ENCODE measurements at regions not wholly inside any gene's neighbourhood (a gene's known extent, or its start where the extent isn't known, plus 50 kb on each side); places are given as distances from the start of the nearest gene placed in this dataset.

DNA sequence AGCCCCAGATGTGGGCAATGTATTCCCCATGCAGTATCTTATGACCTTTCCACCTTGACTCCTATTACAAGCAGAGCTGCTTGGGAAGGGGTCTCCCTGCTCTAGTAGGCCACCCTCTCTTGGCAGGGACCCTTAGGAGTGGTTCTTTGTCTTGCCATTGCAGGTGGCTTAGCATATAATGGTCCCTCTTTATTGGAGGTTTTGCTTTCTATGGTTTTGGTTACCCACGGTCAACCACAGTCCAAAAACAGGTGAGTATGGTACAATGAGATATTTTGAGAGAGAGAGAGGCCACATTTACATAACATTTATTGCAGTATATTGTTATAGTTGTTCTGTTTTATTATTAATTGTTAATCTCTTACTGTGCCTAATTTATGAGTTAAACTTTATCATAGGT, 472.8 kb upstream of the ASIC2 start:
- FAIRE-seq: no peak
- no peak for DNase-seq (ENCODE audit: low spot score)

DNA sequence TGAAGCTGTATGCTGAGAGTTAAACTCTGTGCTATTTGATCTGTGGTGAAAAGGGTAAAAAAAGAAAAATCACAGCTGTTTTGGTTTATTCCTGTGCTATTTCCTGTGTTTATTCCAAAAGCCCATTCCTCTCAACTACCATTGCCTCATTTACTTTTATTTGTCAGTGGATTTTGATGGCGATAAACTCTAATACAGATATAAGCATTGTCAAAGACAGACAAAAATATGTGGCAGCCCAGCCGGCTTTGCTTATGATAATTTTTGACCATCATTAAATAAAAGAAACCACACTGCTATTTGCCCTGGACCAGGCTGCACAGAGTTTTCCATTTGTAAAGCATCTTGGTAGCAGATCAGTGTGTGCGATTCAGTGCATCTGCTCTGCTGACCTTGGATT, 473.6 kb upstream of the ASIC2 start:
- FAIRE-seq (no peak), DNase-seq (ENCODE audit: low spot score) (no peak)

DNA sequence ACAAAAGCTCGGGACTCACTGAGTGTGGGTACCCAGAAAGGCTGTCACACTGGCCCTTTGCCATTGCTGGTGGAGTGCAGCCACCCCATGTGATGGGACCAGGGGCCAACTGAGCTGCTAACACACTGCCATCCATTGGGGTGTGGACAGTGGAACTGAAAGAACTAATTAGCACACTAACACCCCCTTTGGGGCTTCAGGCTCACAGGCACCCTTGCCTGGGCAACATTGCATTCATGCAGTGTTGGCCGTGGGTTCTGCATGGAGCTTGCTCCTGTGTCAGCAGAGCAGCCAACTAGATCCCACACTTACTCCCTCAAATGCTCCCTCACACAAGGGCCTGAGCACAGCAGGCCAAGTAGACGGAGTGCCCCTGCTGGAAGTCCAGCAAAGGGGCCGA, 476.0 kb upstream of the ASIC2 start:
- DNase-seq (ENCODE audit: low spot score): no peak
- no peak for FAIRE-seq

DNA sequence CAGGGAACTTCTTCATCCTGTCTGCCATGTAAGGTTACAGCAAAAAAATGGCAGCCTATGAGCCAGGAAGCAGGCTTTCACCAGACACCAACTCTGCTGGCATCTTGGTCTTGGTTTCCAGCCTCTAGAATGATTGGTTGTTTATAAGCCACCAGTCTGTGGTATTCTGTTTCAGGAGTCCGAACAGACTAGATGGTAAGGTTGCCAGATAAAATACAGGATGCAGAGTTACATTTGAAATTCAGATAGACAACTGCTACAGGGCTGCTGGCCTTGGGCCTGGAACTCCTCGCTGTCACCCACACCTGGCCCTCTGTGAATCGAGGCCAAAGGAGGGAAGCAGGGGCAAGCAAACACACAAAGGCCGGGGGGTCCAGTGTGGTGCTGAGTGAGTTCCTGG, 478.8 kb upstream of the CCL2 start:
- FAIRE-seq: no peak

DNA sequence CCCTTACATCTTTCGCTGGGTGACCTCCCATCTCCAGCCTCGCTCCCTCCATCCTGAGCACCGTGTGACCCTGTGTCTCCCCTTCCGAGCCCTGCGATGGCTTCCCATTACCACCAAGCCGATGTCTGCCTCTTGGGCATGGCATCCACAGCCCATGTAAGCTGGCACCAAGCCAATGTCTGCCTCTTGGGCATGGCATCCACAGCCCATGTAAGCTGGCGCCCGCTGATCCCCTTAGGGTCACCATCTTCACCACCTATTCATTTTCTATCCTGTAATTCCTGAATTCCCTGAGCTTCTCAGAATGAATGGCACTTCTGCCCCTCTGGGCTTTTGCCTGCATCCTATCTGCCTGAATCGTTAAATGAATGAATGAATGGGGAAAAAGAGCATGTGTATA, 478.2 kb upstream of the CCL2 start:
- DNase-seq (ENCODE audit: low spot score) (no peak), FAIRE-seq (no peak)

More for the DNA sequence above, 478.8 kb upstream of the CCL2 start:
- DNase-seq (ENCODE audit: low spot score): no peak

DNA sequence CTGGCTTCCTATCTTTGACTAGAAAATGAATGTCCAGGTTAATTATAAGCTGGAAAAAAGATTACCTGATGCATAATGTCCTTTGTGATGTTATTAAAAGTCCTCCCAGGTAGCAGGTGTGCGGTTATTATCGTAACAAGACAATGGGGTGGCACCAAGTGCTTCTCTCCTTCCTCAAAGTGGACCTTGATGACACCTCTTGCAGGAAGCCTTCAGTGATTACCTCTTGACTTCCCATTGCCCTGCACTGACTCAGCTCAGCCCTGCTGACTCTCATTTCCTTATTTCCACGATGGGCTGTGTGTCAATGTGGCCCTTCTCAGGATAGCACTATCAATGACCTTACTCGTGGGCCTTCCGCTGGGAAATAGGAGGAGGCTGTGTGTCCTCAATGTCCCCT, 477.4 kb upstream of the CCL2 start:
- no peak for FAIRE-seq
- DNase-seq (ENCODE audit: low spot score): no peak

DNA sequence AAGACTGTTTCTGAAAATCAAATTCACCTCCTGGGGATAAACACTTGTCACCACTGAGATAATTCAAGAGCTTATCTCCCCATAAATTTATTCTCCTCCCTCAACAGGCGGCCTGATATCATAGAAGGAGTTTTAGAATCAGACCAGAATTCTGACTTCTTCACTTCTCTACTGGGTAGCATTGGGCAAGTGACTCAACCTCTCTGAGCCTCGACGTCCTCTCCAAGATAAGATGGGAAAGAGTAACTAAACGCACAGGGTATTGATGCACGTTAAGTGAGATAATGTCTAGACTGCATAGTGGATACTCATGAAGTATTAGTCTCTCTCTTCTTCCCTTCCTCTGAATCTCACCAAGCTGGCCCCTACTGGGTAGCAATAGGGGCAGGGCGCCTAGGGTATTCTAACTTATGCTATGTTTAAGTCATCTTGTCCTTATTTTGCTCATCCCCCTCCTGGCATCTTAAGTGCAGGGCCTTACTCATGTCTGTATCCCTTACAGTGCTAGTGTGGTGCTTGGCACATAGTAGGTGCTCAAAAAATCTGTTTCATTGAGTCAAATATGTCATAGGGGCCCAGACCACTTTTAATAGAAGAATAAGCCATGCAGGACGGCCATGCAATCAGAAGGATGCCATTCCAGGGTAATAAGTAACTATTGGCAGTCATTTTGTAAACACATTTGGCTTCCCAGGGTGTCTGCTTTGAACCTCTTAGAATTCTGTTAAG, 476.4 kb upstream of the CCL2 start:
- FAIRE-seq (no peak), DNase-seq (ENCODE audit: low spot score) (no peak)

DNA sequence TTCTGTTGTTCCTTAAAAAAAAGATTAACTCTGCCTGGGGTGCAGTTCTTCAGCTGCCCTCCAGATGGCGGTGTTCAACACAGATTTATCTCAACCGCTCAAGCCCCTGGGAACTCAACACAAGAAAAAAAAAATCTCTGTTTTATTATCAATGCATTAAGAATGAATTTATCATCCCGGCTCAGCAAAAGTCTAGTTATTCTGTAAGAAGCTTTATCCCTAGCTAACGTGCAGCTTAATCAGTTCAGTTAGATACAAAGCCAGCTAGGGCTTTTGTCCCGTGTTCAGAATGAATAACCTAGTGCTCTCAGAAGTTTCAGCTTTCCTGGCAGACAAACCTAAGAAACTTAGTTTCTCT, 475.9 kb upstream of the CCL2 start:
- peak; percentile 59 for DNase-seq (ENCODE audit: low spot score)
- no peak for FAIRE-seq

DNA sequence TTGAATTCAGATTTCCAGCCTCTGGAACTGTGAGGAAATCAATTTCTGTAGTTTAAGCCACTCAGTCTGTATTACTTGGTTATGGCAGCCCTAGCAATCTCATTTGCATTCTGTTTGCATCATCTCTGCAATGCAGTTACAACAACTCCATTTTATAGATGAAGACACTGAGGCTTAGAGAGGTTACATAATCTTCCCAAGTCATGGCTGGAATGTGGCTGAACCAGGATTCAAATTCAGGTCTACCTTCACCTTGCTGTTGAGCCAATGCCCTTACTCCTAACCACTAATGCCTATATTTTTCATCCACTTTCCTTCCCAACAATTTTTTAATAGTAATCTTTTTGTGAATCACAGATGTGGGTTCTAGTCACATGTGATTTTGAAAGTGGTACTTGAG, 469.8 kb upstream of the CCL2 start:
- FAIRE-seq: no peak
- DNase-seq (ENCODE audit: low spot score): no peak

DNA sequence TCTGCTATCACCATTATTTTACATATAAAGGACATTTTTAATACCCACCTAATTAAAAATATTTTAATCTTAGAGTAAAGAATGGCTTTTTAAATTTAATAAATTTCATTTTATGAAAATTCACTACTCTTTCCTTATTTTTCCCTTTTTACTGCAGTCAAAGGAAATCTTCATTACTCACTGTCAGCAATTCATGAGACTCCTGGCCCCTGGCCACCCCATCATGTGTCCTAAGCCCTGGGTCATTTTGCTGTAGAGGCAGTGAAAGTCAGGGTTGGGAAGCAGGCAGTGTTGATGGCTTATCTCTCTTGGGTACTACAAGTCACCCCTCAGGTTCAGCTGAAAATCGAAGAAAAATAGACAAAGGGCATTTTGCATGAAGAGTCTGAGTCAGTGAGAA, 468.6 kb upstream of the CCL2 start:
- no peak for FAIRE-seq

DNA sequence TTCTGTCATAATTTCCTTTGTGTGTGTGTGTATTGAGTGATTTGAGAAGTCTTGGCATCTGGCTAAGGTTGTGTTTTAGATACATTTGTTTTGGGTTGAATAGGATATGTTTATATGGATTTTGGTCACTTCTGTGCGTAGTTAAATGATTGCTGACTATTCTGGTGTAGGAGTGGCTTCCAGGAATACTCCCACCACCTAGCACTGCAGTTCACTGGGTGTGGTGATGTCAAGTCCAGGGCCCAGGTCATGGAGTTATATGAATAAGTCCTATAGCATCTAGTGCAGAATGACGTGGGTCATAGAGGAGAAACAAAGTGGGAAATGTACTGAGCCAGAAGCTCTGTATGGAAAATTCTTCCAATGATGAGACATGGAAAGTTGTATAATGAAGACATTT, 465.4 kb upstream of the CCL2 start:
- FAIRE-seq (no peak), DNase-seq (ENCODE audit: low spot score) (no peak)

More for the DNA sequence above, 468.6 kb upstream of the CCL2 start:
- no peak for DNase-seq (ENCODE audit: low spot score)

DNA sequence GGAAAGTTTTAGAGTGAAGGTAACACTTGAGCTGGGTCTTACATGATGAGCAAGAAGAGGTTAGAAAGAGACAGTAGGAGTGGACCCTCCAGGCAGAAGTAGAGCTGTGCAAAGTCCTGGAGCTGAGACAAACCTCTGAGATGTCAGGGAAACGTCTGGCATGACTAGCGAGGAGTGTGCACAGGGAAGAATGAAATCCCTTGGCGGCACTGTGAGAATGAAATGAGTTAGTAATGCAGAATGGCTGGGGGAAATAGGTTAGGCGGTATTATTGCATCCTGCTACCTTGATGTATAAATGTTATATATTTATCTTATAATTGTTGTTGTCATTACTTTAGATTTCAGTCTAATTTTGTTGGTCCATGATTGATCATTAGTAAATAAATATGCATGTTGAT, 457.9 kb upstream of the CCL2 start:
- no peak for DNase-seq (ENCODE audit: low spot score)
- FAIRE-seq: no peak

DNA sequence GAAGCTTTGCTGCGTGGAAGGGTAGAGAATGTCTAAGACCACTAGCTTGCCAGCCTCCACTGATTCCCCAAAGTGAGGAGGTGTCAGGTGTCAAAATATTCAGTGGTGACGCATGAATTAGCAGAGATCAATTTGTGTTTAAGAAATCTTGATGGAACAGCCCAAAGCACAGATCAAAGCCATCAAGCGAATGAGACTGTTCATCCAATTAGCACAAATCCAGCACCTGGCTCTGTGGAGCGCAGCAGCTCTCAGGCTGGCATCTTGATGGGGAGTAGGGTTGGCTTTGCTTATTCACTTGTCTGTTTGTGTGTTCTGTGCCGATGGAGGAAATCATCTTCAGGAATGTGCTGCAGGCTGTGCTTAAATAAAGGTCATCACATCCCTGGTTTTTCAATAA, 456.8 kb upstream of the CCL2 start:
- DNase-seq (ENCODE audit: low spot score) (no peak), FAIRE-seq (no peak)

DNA sequence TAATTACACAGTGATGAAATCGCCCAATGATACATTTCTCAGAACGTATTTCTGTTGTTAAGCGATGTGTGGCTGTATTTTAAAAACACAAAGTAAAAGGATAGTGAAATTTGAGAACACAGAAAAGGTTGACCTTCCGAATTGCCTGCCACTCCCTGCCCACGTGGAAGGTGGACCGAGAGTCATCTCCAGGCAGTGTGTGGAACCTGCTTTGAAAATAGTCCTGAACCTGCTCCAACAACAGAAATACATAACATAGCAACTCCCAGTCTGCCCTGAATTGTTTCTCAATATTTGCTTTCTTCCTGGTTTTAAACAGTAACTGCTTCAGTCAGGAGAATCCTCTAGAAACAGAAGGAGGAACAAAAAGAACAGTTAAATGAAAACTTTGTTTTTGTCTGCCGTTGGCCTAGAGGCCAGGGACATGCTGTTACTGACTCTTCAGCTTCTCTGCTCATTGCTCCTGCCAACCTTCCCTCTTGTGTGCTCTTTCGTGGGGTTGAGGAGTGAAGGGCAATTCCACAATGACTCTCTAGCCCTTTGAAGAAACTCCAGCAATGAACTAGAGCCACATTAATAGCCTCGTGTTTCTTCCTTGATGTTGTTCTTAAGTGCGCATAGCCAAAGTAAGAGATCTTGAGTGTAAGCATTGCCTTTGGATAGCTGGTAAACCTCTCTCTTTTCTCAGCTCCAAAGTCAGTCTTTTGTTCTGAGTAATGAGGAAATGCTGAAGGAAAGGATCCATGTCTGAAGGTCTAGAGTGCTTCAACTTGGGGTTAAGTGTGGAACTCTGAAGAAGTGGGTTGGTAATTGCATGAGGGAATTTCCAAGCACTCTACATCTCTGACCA, 452.5 kb upstream of the CCL2 start:
- FAIRE-seq (no peak), DNase-seq (ENCODE audit: low spot score) (no peak)

DNA sequence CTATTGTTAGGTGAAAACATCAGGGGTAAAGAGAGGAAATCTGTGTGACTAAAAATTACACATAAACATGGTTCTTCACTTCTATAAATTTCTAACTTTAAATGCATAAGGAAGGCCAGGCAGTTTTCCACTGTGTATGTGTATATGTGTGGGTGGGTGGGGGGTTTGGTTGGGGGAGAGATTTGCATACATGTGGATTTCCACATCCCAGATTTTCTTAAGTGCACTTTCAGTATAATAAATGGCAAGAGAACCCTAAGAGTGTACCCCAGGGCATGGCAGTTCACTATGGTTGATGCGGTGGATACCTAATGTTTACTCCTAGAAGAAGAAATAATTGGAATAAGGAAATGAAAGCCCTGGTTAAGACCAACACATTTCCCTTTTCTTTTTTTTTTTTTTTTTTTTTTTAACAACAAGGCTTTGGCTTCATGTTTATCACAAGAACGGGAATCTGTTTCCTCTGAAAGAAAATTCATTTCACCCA, 451.8 kb upstream of the CCL2 start:
- no peak for DNase-seq (ENCODE audit: low spot score)
- no peak for FAIRE-seq

DNA sequence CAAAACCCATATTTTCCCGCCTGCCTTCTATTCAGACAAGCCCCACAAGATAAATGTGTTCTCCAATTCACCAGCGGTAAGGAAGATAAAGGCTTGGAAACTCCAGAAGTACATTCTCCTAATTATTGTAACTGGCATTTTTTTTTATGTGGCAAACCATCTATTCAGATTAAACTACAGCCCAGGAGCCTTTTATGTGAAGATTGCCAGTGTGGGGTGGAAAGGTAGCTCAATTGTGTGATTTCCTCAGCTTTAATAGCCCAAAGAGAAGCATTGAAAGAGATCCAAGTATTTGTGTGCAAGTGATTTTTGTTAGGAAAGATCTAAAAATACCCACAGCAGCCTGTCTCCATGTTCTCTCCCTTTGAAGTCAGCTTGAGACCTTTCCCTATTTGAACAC, 451.4 kb upstream of the CCL2 start:
- DNase-seq (ENCODE audit: low spot score): no peak
- FAIRE-seq: no peak

DNA sequence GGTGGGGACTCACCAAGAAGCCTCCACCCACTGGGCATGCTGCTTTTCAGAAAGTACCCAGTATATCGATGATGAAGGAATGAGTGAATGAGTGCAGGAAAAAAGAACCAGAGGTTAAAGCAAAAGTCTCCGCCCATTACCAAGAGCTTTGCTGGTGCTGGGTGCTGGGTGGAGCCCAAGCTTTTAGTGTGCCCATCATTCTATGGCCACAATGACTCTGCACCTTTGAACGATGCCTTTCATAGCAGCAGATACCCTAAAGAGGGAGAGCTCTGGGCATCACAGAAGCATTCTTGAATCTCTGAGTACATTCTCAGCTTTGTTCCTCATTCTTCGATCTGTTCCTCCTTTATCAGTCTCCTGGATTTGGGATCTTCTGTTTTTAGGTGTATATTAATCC, 450.7 kb upstream of the CCL2 start:
- FAIRE-seq: no peak
- no peak for DNase-seq (ENCODE audit: low spot score)

DNA sequence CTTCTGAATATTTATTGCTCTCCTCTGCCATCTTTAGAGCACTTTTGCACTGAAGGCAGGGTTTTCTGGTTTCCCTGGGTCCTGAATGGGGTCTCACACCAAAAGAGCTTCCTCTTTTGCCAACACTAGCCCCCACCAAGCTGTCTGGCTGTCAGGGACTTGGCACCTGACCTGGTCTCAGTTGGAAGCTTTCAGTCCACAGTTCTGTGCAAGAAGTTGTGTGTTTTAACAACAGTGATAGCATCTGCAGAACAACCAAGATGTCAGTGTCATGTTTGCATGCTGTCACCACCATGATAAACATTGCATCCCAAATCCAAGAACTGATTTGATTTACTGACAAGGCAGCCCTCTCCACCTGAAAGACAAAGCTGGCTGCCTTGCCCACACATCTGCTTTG, 448.5 kb upstream of the CCL2 start:
- DNase-seq (ENCODE audit: low spot score) (no peak), FAIRE-seq (no peak)

DNA sequence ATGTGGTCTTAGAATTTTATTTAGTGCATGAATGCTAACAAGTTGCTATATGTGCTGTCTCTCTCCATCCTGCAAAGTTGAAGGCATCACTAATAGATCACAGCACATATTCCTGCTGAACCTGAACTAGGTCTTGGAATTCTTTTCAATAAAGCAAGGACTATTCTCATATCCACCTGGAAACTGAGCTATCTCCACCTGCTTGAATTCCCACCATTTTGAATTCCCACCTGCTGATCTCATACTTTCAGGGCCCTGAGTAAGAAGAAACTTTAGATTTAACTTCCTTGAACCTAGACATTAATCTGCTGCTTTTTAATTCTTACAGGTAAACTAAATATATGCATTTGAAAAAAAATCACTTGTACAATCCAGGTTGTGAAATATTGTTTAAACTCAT, 445.3 kb upstream of the CCL2 start:
- FAIRE-seq (no peak), DNase-seq (ENCODE audit: low spot score) (no peak)

DNA sequence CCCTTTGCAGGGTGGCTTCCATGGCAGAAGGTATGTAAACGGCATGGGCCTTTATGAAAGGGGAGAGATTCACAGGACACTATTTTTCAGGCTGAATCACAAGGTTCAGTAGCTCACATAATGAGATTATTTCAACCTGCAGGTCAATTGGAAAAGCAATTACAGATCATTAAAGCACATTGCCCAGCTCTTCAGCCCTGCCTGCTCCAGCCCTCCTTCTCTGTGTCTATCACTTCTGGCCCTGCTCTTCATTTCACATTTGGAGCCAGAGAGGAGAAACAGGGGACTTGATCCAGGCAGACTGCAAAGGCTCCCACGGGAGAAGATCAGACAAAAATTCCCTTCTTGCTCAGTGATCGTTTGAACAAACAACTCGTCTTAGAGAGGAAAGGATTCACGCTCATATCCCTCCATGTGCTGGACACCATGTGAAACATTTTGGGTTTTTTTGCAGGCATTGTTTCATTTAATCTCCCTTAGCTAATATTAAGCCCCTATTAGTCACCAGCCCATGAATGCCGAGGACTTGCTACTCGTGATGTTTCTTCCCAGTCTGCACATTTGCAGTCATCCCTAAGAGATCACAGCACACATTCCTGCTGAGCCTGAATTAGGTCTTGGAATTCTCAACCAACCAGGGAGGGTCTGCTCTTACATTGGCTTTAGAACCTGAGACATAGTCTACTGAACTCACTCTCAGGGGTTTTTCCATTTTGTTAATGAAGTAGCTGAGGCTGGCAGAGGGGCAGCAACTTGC, 443.9 kb upstream of the CCL2 start:
- DNase-seq (ENCODE audit: low spot score) (no peak), FAIRE-seq (no peak)

DNA sequence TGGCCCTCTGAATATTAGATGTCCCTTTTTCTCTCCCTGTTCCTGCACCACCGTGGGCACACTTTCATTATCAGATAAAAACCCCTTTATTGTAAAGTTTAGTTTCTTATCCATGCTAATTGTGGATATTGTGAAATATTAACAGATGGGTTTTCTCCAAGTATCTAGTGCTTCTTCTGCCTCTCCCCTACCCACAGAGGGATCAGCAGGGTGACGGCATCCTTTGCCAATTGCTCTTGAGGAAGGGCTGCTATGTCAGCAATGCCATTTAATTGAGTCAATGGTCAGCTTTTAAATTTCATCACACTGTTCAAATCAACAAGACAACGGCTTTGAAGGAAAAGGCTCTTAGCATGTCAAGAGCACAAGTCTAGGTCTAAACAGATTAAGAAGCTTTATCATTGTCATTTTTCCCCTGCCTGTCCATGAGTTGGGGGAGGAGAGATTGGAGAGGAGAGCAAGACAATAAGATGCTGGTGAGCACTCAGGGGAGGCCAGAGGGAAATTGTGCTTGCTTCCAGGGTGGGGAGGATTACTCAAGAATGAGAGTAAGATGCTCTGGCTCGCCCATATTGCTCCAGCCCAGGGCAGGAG, 443.0 kb upstream of the CCL2 start:
- FAIRE-seq (no peak), DNase-seq (ENCODE audit: low spot score) (no peak)

DNA sequence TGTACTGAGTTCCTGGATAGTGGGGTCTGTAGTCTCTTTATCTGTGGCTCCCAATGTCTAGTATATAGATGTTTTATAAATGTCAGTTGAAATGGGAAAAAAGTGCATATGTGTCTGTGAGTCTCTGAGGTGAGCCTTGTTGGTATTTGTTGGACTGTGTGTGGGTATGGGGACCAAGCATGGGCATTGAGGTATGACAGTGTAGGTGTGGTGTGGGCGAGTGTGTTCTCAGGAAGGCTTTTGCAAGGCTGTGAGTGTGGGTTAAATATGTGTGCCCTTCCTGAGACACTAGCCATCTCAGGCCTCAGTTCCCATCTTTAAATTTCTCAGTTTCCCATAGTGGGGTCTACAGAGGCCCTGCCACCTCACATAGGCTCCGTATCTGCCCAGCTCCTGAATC, 440.2 kb upstream of the CCL2 start:
- no peak for FAIRE-seq
- no peak for DNase-seq (ENCODE audit: low spot score)

Data from urothelium cell line (cell line).